ENCODE measurements at regions not wholly inside any gene's neighbourhood (a gene's known extent, or its start where the extent isn't known, plus 50 kb on each side); places are given as distances from the start of the nearest gene placed in this dataset.
A peak's percentile ranks its signal among the peaks of the same experiment; 100 is the strongest.

DNA sequence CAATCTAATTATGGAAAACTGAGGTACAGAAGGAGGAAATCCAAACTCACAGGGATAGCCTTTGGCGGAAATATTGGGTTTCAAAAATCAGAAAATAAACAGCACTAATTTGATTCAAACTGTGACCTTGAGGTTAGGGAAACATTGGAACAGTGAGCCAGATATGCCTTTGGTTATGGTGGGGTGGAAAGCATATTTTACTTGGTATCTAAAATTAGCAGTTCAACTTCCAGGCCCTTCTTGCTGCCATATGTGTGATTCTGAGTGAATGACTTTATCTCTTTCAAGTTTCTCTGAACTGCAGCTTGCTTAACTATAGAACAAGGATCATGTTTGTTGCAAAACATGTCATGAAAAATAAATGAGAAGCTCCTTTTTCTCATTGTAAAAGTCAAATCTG lies 240.9 kb upstream of the VEGFC start:
- Histone ChIP-seq H3K27me3 (replicated peaks in 2 of 5; ENCODE audit: control insufficient read depth in 4 of 5, insufficient read depth in 5 of 5, low read length in 4 of 5) (no peaks in the 10 kb centered on the region), H3K27ac (ENCODE audit: insufficient read depth in 1 of 2, low read depth in 1 of 2, low read length in 2 of 2, poor library complexity in 1 of 2, severe bottlenecking in 2 of 2) (no peak overlapping the region), H3K4me3 (ENCODE audit: control insufficient read depth in 1 of 7, extremely low read depth in 1 of 7, insufficient read depth in 4 of 7, low read depth in 2 of 7, low read length in 6 of 7) (no peak overlapping the region), H3K9me3 (ENCODE audit: control extremely low read depth in 1 of 5, control insufficient read depth in 4 of 5, insufficient read depth in 2 of 5, low read depth in 1 of 5, low read length in 4 of 5) (no peaks in the 10 kb centered on the region), H3K4me1 (ENCODE audit: control extremely low read depth in 1 of 4, control insufficient read depth in 4 of 4, insufficient read depth in 4 of 4, low read length in 3 of 4) (no peaks in the 10 kb centered on the region), H3K36me3 (ENCODE audit: control insufficient read depth in 4 of 4, insufficient read depth in 4 of 4, low read length in 3 of 4) (no peaks in the 10 kb centered on the region)
- 100% methylated on average over 1 of the region's 1 CpG for WGBS (ENCODE audit: insufficient coverage)
- DNase-seq: no peak
- CTCF ChIA-PET: interaction anchor here (2.0 kb wide), 1 partner anchor 14 kb away, joined by 7 read pairs; no protein-coding TSS in a partner anchor
- POLR2A ChIA-PET: no interaction called here

DNA sequence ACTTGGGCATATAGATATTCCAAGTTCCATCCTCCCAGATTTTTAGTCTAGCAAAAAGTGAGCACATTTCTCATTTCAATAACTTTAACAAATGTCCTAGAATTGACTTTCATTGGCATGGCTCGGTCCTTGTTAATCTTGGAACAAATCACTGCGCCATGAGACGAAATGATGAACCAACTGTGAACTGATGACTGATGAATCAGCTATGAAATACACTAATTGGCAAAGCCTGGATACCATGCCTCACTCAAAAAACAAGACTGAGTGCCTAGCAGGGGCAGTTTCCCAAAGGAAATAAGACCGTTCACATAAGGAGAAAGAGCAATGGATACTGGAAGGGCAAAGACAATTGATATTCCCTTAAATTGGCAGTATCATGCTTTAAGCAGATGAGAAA lies 248.6 kb upstream of the VEGFC start:
- ChIA-PET CTCF (interaction anchor here (0.8 kb wide), 1 partner anchor 11 kb away, joined by 4 read pairs; no protein-coding TSS in a partner anchor), POLR2A (no interaction called here)
- 100% methylated on average over 4 of the region's 4 CpGs for WGBS (ENCODE audit: insufficient coverage)
- Histone ChIP-seq H3K4me3 (ENCODE audit: control insufficient read depth in 1 of 7, extremely low read depth in 1 of 7, insufficient read depth in 4 of 7, low read depth in 2 of 7, low read length in 6 of 7) (no peak overlapping the region), H3K9me3 (ENCODE audit: control extremely low read depth in 1 of 5, control insufficient read depth in 4 of 5, insufficient read depth in 2 of 5, low read depth in 1 of 5, low read length in 4 of 5) (no peaks in the 10 kb centered on the region), H3K36me3 (ENCODE audit: control insufficient read depth in 4 of 4, insufficient read depth in 4 of 4, low read length in 3 of 4) (no peaks in the 10 kb centered on the region), H3K4me1 (ENCODE audit: control extremely low read depth in 1 of 4, control insufficient read depth in 4 of 4, insufficient read depth in 4 of 4, low read length in 3 of 4) (no peaks in the 10 kb centered on the region), H3K27ac (ENCODE audit: insufficient read depth in 1 of 2, low read depth in 1 of 2, low read length in 2 of 2, poor library complexity in 1 of 2, severe bottlenecking in 2 of 2) (no peak overlapping the region), H3K27me3 (replicated peaks in 2 of 5; ENCODE audit: control insufficient read depth in 4 of 5, insufficient read depth in 5 of 5, low read length in 4 of 5) (no peaks in the 10 kb centered on the region)
- no peak for DNase-seq

DNA sequence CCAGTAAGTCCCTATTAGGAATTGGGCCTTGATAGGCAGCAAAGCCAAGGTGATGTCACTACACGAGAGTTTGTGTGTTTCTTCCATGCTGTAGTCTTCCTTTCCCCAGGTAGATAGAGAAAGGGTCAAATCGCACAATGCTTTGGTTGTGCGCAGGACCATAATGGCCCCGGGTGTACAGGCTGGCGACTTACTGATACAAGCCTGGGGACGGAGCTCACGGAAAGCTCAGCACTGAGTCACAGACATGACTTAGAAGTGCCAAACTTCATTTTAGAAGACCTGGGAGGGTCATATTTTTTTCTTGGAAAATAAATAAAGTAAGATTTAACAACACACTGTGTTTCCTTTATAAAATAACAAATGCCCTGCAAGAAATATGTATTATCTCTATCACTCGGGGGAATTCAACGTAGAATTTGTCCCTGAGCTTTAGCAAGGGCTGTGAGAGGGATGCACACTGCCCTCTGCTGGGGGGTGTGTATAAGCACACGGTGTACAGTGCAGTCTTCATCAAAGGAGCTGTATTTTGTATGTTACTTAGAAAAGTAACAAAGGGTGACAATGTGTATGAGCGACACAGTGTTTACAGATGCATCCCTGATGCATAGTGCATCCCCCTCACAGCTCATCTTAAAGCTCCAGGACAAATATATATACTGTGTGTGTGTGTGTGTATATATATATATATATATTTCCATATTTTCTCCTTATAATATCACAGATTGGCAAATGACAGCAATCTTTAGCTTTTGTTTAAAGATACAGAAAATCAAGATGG lies 254.5 kb upstream of the VEGFC start:
- no peak overlapping the region for H3K4me3 ChIP-seq (ENCODE audit: control insufficient read depth in 1 of 7, extremely low read depth in 1 of 7, insufficient read depth in 4 of 7, low read depth in 2 of 7, low read length in 6 of 7)
- H3K27ac ChIP-seq (ENCODE audit: insufficient read depth in 1 of 2, low read depth in 1 of 2, low read length in 2 of 2, poor library complexity in 1 of 2, severe bottlenecking in 2 of 2): no peak overlapping the region
- H3K27me3 ChIP-seq (replicated peaks in 2 of 5; ENCODE audit: control insufficient read depth in 4 of 5, insufficient read depth in 5 of 5, low read length in 4 of 5): no peaks in the 10 kb centered on the region
- 54% methylated on average over 8 of the region's 11 CpGs for WGBS (ENCODE audit: insufficient coverage)
- DNase-seq: peak; percentile 63 to 85 (median 81)
- no peaks in the 10 kb centered on the region for H3K36me3 ChIP-seq (ENCODE audit: control insufficient read depth in 4 of 4, insufficient read depth in 4 of 4, low read length in 3 of 4)
- no peaks in the 10 kb centered on the region for H3K4me1 ChIP-seq (ENCODE audit: control extremely low read depth in 1 of 4, control insufficient read depth in 4 of 4, insufficient read depth in 4 of 4, low read length in 3 of 4)
- no peaks in the 10 kb centered on the region for H3K9me3 ChIP-seq (ENCODE audit: control extremely low read depth in 1 of 5, control insufficient read depth in 4 of 5, insufficient read depth in 2 of 5, low read depth in 1 of 5, low read length in 4 of 5)
- CTCF ChIA-PET: interaction anchor here (0.5 to 2.3 kb wide), 33 partner anchors 9 to 726 kb away, joined by 3 to 17 read pairs (median 4); partner anchors contain the start of gene VEGFC
- POLR2A ChIA-PET: no interaction called here

DNA sequence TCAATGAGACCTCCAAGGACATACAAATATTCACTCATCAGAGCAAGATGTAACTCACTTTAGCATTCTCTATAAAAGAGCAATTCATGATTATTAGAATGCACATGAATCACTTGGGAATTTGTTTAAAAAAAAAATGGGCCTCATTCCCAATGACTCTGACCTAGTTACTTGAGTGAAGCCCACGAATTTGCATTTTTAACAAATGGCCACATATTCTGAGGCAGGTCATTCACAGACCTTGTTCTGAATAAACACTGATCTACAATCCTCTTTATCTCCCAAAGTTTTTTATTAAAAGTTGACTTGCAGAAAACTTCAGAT lies 255.1 kb upstream of the VEGFC start:
- ChIA-PET POLR2A (no interaction called here), CTCF (interaction anchor here (0.5 to 2.3 kb wide), 28 partner anchors 8 to 727 kb away, joined by 3 to 17 read pairs (median 4); partner anchors contain the start of gene VEGFC)
- no peak for DNase-seq
- no peaks in the 10 kb centered on the region for H3K4me1 ChIP-seq (ENCODE audit: control extremely low read depth in 1 of 4, control insufficient read depth in 4 of 4, insufficient read depth in 4 of 4, low read length in 3 of 4)
- H3K27me3 ChIP-seq (replicated peaks in 2 of 5; ENCODE audit: control insufficient read depth in 4 of 5, insufficient read depth in 5 of 5, low read length in 4 of 5): no peaks in the 10 kb centered on the region
- no peaks in the 10 kb centered on the region for H3K36me3 ChIP-seq (ENCODE audit: control insufficient read depth in 4 of 4, insufficient read depth in 4 of 4, low read length in 3 of 4)
- H3K4me3 ChIP-seq (ENCODE audit: control insufficient read depth in 1 of 7, extremely low read depth in 1 of 7, insufficient read depth in 4 of 7, low read depth in 2 of 7, low read length in 6 of 7): no peak overlapping the region
- H3K9me3 ChIP-seq (ENCODE audit: control extremely low read depth in 1 of 5, control insufficient read depth in 4 of 5, insufficient read depth in 2 of 5, low read depth in 1 of 5, low read length in 4 of 5): no peaks in the 10 kb centered on the region
- 0% methylated on average over 1 of the region's 1 CpG for WGBS (ENCODE audit: insufficient coverage)
- H3K27ac ChIP-seq (ENCODE audit: insufficient read depth in 1 of 2, low read depth in 1 of 2, low read length in 2 of 2, poor library complexity in 1 of 2, severe bottlenecking in 2 of 2): no peak overlapping the region

DNA sequence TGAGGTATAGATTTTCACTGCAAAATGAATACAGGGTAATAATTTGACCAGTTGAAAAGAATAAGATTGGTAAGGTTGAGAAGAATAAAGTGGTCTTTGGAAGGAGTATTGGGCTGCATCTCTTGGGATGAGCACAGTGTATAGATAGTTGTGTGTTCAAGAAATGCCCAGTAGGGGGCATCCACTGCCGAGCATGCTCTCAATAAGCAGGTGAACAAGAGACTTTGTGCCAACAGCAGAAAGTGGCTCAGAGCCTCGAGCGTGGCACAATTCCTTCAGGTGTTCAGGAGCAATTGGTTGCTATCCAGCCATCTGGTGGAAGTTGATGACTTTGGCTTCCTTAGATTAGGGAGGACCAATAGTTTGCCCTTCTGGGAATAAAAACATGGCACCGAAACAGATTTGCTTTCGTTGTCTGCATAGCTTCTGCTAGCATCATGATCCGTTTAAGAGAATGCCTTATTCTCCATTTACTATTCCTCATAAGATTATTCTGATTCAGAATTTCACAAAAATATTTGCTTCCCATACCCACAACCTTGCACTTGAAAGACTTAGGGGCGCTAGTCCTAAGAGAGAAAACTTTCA lies 258.1 kb upstream of the NEIL3 start:
- ChIA-PET POLR2A (no interaction called here), CTCF (interaction anchor here (0.6 to 1.7 kb wide), 3 partner anchors 10 to 291 kb away, joined by 3 to 4 read pairs (median 3); no protein-coding TSS in a partner anchor)
- WGBS (ENCODE audit: insufficient coverage): 73% methylated on average over 5 of the region's 7 CpGs
- Histone ChIP-seq H3K27me3 (replicated peaks in 2 of 5; ENCODE audit: control insufficient read depth in 4 of 5, insufficient read depth in 5 of 5, low read length in 4 of 5) (no peaks in the 10 kb centered on the region), H3K36me3 (ENCODE audit: control insufficient read depth in 4 of 4, insufficient read depth in 4 of 4, low read length in 3 of 4) (no peaks in the 10 kb centered on the region), H3K4me3 (ENCODE audit: control insufficient read depth in 1 of 7, extremely low read depth in 1 of 7, insufficient read depth in 4 of 7, low read depth in 2 of 7, low read length in 6 of 7) (no peak overlapping the region), H3K9me3 (ENCODE audit: control extremely low read depth in 1 of 5, control insufficient read depth in 4 of 5, insufficient read depth in 2 of 5, low read depth in 1 of 5, low read length in 4 of 5) (no peaks in the 10 kb centered on the region), H3K27ac (ENCODE audit: insufficient read depth in 1 of 2, low read depth in 1 of 2, low read length in 2 of 2, poor library complexity in 1 of 2, severe bottlenecking in 2 of 2) (no peak overlapping the region), H3K4me1 (ENCODE audit: control extremely low read depth in 1 of 4, control insufficient read depth in 4 of 4, insufficient read depth in 4 of 4, low read length in 3 of 4) (no peaks in the 10 kb centered on the region)
- peak; percentile 28 to 55 (median 44) for DNase-seq

DNA sequence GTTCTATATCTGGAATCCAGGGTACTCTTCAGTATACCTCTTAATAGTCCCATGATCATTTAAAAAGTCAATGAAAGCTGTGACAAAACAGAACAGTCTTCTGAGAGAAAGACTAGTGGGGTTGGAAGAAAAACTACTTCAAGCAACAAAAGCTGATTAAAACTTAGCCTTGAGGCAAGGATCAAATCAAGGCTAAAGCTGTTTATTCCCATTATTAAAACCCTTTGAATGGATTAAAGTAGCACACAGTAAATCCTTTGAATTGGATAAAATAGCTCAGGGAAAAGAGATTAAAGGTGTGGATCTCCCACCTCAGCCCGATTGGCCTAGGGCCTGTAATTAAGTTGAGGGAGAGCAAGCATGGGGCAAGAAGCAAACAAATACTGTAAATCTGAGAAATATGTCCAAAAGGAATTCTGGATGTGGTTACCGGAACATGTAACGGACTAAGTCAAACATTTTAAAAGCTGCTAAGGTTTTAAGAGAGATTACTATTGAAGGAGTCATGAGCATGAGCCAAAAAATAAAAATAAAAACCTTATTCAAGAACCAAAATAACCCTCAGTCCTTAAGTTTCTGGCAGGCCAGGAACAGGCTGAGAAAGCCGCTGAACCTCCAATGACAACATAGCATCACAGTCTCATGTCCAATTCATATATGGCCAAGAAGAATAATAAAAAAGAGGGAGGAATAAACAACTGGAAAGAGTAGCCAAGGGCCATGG lies 257.3 kb upstream of the NEIL3 start:
- Histone ChIP-seq H3K27ac (ENCODE audit: insufficient read depth in 1 of 2, low read depth in 1 of 2, low read length in 2 of 2, poor library complexity in 1 of 2, severe bottlenecking in 2 of 2) (no peak overlapping the region), H3K4me3 (ENCODE audit: control insufficient read depth in 1 of 7, extremely low read depth in 1 of 7, insufficient read depth in 4 of 7, low read depth in 2 of 7, low read length in 6 of 7) (no peak overlapping the region), H3K9me3 (ENCODE audit: control extremely low read depth in 1 of 5, control insufficient read depth in 4 of 5, insufficient read depth in 2 of 5, low read depth in 1 of 5, low read length in 4 of 5) (no peaks in the 10 kb centered on the region), H3K36me3 (ENCODE audit: control insufficient read depth in 4 of 4, insufficient read depth in 4 of 4, low read length in 3 of 4) (no peaks in the 10 kb centered on the region), H3K27me3 (replicated peaks in 2 of 5; ENCODE audit: control insufficient read depth in 4 of 5, insufficient read depth in 5 of 5, low read length in 4 of 5) (no peaks in the 10 kb centered on the region), H3K4me1 (ENCODE audit: control extremely low read depth in 1 of 4, control insufficient read depth in 4 of 4, insufficient read depth in 4 of 4, low read length in 3 of 4) (no peaks in the 10 kb centered on the region)
- WGBS (ENCODE audit: insufficient coverage): 98% methylated on average over 3 of the region's 4 CpGs
- CTCF ChIA-PET: interaction anchor here (1.1 to 1.7 kb wide), 2 partner anchors 11 to 20 kb away, joined by 3 to 4 read pairs; no protein-coding TSS in a partner anchor
- POLR2A ChIA-PET: no interaction called here
- no peak for DNase-seq

DNA sequence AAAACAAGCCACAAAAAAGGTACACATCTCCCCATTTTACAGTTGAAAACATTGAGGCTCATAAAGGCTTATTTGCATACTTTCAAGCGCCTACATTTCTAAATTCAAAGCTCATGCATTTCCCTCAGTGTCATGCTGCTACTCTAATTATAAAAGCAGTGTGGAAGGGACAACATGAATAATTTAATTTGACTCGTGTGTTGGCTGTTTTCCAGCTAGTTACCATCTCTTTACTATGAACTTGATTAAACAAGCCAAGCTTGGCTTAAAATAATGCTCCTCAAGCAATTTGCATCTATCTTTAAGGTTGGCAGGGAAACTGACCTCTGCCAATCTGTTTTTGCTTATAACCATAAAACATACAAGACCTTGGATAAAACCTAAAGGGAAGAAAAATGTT lies 252.5 kb upstream of the NEIL3 start:
- WGBS (ENCODE audit: insufficient coverage): 100% methylated on average over 1 of the region's 2 CpGs
- Histone ChIP-seq H3K27me3 (replicated peaks in 2 of 5; ENCODE audit: control insufficient read depth in 4 of 5, insufficient read depth in 5 of 5, low read length in 4 of 5) (no peaks in the 10 kb centered on the region), H3K4me1 (ENCODE audit: control extremely low read depth in 1 of 4, control insufficient read depth in 4 of 4, insufficient read depth in 4 of 4, low read length in 3 of 4) (no peaks in the 10 kb centered on the region), H3K36me3 (ENCODE audit: control insufficient read depth in 4 of 4, insufficient read depth in 4 of 4, low read length in 3 of 4) (no peaks in the 10 kb centered on the region), H3K27ac (ENCODE audit: insufficient read depth in 1 of 2, low read depth in 1 of 2, low read length in 2 of 2, poor library complexity in 1 of 2, severe bottlenecking in 2 of 2) (no peak overlapping the region), H3K4me3 (ENCODE audit: control insufficient read depth in 1 of 7, extremely low read depth in 1 of 7, insufficient read depth in 4 of 7, low read depth in 2 of 7, low read length in 6 of 7) (no peak overlapping the region), H3K9me3 (ENCODE audit: control extremely low read depth in 1 of 5, control insufficient read depth in 4 of 5, insufficient read depth in 2 of 5, low read depth in 1 of 5, low read length in 4 of 5) (no peaks in the 10 kb centered on the region)
- no peak for DNase-seq
- POLR2A ChIA-PET: no interaction called here
- CTCF ChIA-PET: interaction anchor here (0.9 kb wide), 1 partner anchor 10 kb away, joined by 4 read pairs; no protein-coding TSS in a partner anchor

All from common myeloid progenitor, CD34-positive (primary cell).